ENCODE measurements at regions not wholly inside any gene's neighbourhood (a gene's known extent, or its start where the extent isn't known, plus 50 kb on each side); places are given as distances from the start of the nearest gene placed in this dataset.
"Not testable (repeated sequence)": the region's sequence is repeated elsewhere in the genome, so short reads cannot be mapped to it uniquely, and the experiment has no call there.

GRCh38 chr10:22780474-22780885, 66.1 kb upstream of the PIP4K2A start:
- peaks cover 10% of the 10 kb centered on the region for H3K9me3 Mint-ChIP-seq (ENCODE audit: unreplicated experiment)
- H3K4me3 Mint-ChIP-seq (ENCODE audit: unreplicated experiment): no peak overlapping the region
- Histone ChIP-seq H3K4me3 (ENCODE audit: low read depth, low read length) (no peak overlapping the region), H3K36me3 (ENCODE audit: control insufficient read depth, insufficient read depth, low read length) (no peaks in the 10 kb centered on the region), H3K4me1 (peaks cover 10% of the 10 kb centered on the region), H3K27me3 (replicated peaks; ENCODE audit: control insufficient read depth, insufficient read depth, low read length) (no peaks in the 10 kb centered on the region), H3K9me3 (no peaks in the 10 kb centered on the region)
- DNase-seq: no peak
- intact Hi-C loops (cut with micrococcal nuclease; ENCODE audit: unreplicated experiment): no loop called here
- H3K27me3 Mint-ChIP-seq (ENCODE audit: insufficient read depth, unreplicated experiment): no peaks in the 10 kb centered on the region
- H3K27ac Mint-ChIP-seq (ENCODE audit: unreplicated experiment): no peak overlapping the region
- ChIA-PET POLR2A (no interaction called here), CTCF (no interaction called here)
- H3K36me3 Mint-ChIP-seq (ENCODE audit: insufficient read depth, unreplicated experiment): no peaks in the 10 kb centered on the region
- no TSS peak for BruUV-seq (replicated peaks)
- no peak for TF ChIP-seq CTCF (IDR thresholded peaks at IDR 0.05; ENCODE audit: insufficient read depth in 1 of 2, low read depth in 1 of 2, low read length in 1 of 2, severe bottlenecking in 1 of 2, unreplicated experiment in 1 of 2)
- H3K4me1 Mint-ChIP-seq (ENCODE audit: low read depth, unreplicated experiment): peaks cover 13% of the 10 kb centered on the region

- intact Hi-C loops (cut with micrococcal nuclease; ENCODE audit: unreplicated experiment): no loop called here
- H3K9me3 ChIP-seq: no peaks in the 10 kb centered on the region
- Mint-ChIP-seq H3K36me3 (ENCODE audit: insufficient read depth, unreplicated experiment) (no peaks in the 10 kb centered on the region), H3K4me3 (ENCODE audit: unreplicated experiment) (no peak overlapping the region), H3K27me3 (ENCODE audit: insufficient read depth, unreplicated experiment) (no peaks in the 10 kb centered on the region), H3K4me1 (ENCODE audit: low read depth, unreplicated experiment) (peaks cover 10% of the 10 kb centered on the region), H3K27ac (ENCODE audit: unreplicated experiment) (no peak overlapping the region), H3K9me3 (ENCODE audit: unreplicated experiment) (peaks cover 10% of the 10 kb centered on the region)
- CTCF ChIA-PET: interaction anchor here (0.6 kb wide), 1 partner anchor 38 kb away, joined by 3 read pairs; no protein-coding TSS in a partner anchor
- H3K4me3 ChIP-seq (ENCODE audit: low read depth, low read length): no peak overlapping the region
- no peak for TF ChIP-seq CTCF (IDR thresholded peaks at IDR 0.05; ENCODE audit: insufficient read depth in 1 of 2, low read depth in 1 of 2, low read length in 1 of 2, severe bottlenecking in 1 of 2, unreplicated experiment in 1 of 2)
- H3K27me3 ChIP-seq (replicated peaks; ENCODE audit: control insufficient read depth, insufficient read depth, low read length): no peaks in the 10 kb centered on the region
- H3K4me1 ChIP-seq: peaks cover 10% of the 10 kb centered on the region
- BruUV-seq (replicated peaks): no TSS peak
- POLR2A ChIA-PET: no interaction called here
- H3K36me3 ChIP-seq (ENCODE audit: control insufficient read depth, insufficient read depth, low read length): no peaks in the 10 kb centered on the region
- no peak for DNase-seq
Observed at GRCh38 chr10:22779331-22780019, 65.1 kb upstream of the PIP4K2A start.

GRCh38 chr10:22774102-22774501, 59.7 kb upstream of the PIP4K2A start:
- BruUV-seq (replicated peaks): no TSS peak
- intact Hi-C loops (cut with micrococcal nuclease; ENCODE audit: unreplicated experiment): no loop called here
- DNase-seq: no peak
- H3K27ac Mint-ChIP-seq (ENCODE audit: unreplicated experiment): no peak overlapping the region
- H3K9me3 Mint-ChIP-seq (ENCODE audit: unreplicated experiment): peaks cover 21% of the 10 kb centered on the region
- H3K27me3 Mint-ChIP-seq (ENCODE audit: insufficient read depth, unreplicated experiment): no peaks in the 10 kb centered on the region
- CTCF ChIA-PET: no interaction called here
- H3K4me3 ChIP-seq (ENCODE audit: low read depth, low read length): no peak overlapping the region
- TF ChIP-seq CTCF (IDR thresholded peaks at IDR 0.05; ENCODE audit: insufficient read depth in 1 of 2, low read depth in 1 of 2, low read length in 1 of 2, severe bottlenecking in 1 of 2, unreplicated experiment in 1 of 2): no peak
- H3K4me1 Mint-ChIP-seq (ENCODE audit: low read depth, unreplicated experiment): peaks cover 6% of the 10 kb centered on the region
- H3K4me1 ChIP-seq: peaks cover 4% of the 10 kb centered on the region
- no peaks in the 10 kb centered on the region for H3K36me3 Mint-ChIP-seq (ENCODE audit: insufficient read depth, unreplicated experiment)
- no peak overlapping the region for H3K4me3 Mint-ChIP-seq (ENCODE audit: unreplicated experiment)
- peaks cover 13% of the 10 kb centered on the region for H3K9me3 ChIP-seq
- no peaks in the 10 kb centered on the region for H3K27me3 ChIP-seq (replicated peaks; ENCODE audit: control insufficient read depth, insufficient read depth, low read length)
- H3K36me3 ChIP-seq (ENCODE audit: control insufficient read depth, insufficient read depth, low read length): no peaks in the 10 kb centered on the region
- POLR2A ChIA-PET: no interaction called here

- H3K27me3 ChIP-seq (replicated peaks; ENCODE audit: control insufficient read depth, insufficient read depth, low read length); H3K27ac Mint-ChIP-seq (ENCODE audit: unreplicated experiment); H3K36me3 Mint-ChIP-seq (ENCODE audit: insufficient read depth, unreplicated experiment); H3K36me3 ChIP-seq (ENCODE audit: control insufficient read depth, insufficient read depth, low read length); H3K4me1 ChIP-seq; CTCF ChIA-PET; POLR2A ChIA-PET; H3K27me3 Mint-ChIP-seq (ENCODE audit: insufficient read depth, unreplicated experiment); H3K4me3 ChIP-seq (ENCODE audit: low read depth, low read length); DNase-seq; BruUV-seq (replicated peaks); H3K4me3 Mint-ChIP-seq (ENCODE audit: unreplicated experiment); intact Hi-C loops (cut with micrococcal nuclease; ENCODE audit: unreplicated experiment): not testable (repeated sequence)
- H3K4me1 Mint-ChIP-seq (ENCODE audit: low read depth, unreplicated experiment): peaks cover 11% of the 10 kb centered on the region
- peaks cover 25% of the 10 kb centered on the region for H3K9me3 Mint-ChIP-seq (ENCODE audit: unreplicated experiment)
- H3K9me3 ChIP-seq: peaks cover 18% of the 10 kb centered on the region
Observed at GRCh38 chr10:22771631-22772030, 57.3 kb upstream of the PIP4K2A start.

Measured in Caco-2 (cell line).